Vagina (tissue), 2 donors: ENCODE measurements at regions not wholly inside any gene's neighbourhood (a gene's known extent, or its start where the extent isn't known, plus 50 kb on each side); places are given as distances from the start of the nearest gene placed in this dataset.

Experiments used
- POLR2A ChIP-seq, 2 donors: fragments of 450-650 bp; IDR thresholded peaks; one replicate each; pipeline ENCODE4 v1.6.1; 2017; ENCODE audit warnings: antibody characterized with exemption in 2 of 2, mild to moderate bottlenecking in 2 of 2, moderate library complexity in 2 of 2
- POLR2AphosphoS5 ChIP-seq, 2 donors: sonication (generic); formaldehyde crosslinking; IDR thresholded peaks; one replicate each; pipeline ENCODE4 v1.9.0; 2017; ENCODE audit warnings: antibody characterized with exemption in 2 of 2, mild to moderate bottlenecking in 2 of 2, low read depth in 1 of 2; ENCODE audit not compliant: insufficient read depth in 1 of 2
- TF ChIP-seq, protein P1 (sequence below), 3 experiments: fragments of 450-650 bp in 2 of 3; fragments of 200-600 bp in 1 of 3; sonication (generic) in 1 of 3; IDR thresholded peaks; one replicate each; pipeline ENCODE4 v1.5.1; 2017 to 2019; ENCODE audit warnings: antibody characterized with exemption in 3 of 3, mild to moderate bottlenecking in 2 of 3, moderate library complexity in 2 of 3

DNA sequence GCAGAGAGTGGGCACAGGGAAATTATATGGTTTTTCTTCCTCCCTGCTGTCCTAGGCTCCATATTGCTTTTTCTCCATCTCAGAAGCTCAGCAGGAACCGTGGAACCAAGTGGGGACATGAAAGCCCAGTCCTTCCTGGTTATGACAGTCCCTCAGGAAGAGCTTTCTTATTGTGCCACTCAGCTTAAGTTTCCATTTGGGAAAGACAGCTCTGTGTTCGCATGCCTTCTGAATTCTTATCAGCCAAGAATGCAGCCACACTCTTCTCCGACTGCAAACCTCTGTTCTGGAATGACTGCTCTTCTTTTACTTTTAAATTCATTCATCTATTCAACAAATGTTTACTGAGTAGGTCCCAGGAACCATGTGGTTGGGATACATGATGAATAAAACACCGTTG is 58.0 kb upstream of the PPARGC1A start:
- TF ChIP-seq POLR2A (IDR thresholded peaks at IDR 0.05) = no peak
- TF ChIP-seq, protein P1, sequence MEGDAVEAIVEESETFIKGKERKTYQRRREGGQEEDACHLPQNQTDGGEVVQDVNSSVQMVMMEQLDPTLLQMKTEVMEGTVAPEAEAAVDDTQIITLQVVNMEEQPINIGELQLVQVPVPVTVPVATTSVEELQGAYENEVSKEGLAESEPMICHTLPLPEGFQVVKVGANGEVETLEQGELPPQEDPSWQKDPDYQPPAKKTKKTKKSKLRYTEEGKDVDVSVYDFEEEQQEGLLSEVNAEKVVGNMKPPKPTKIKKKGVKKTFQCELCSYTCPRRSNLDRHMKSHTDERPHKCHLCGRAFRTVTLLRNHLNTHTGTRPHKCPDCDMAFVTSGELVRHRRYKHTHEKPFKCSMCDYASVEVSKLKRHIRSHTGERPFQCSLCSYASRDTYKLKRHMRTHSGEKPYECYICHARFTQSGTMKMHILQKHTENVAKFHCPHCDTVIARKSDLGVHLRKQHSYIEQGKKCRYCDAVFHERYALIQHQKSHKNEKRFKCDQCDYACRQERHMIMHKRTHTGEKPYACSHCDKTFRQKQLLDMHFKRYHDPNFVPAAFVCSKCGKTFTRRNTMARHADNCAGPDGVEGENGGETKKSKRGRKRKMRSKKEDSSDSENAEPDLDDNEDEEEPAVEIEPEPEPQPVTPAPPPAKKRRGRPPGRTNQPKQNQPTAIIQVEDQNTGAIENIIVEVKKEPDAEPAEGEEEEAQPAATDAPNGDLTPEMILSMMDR (IDR thresholded peaks at IDR 0.05) = no peak
- TF ChIP-seq POLR2AphosphoS5 (IDR thresholded peaks at IDR 0.05; ENCODE audit: insufficient read depth in 1 of 2, low read depth in 1 of 2) = no peak
